T-helper 2 cell treated with Interferon-gamma antibody and Interleukin-4, amounts not matched to agents 5 μg/mL and 100 μg/mL, for 36 hours (primary cell): ENCODE measurements at regions not wholly inside any gene's neighbourhood (a gene's known extent, or its start where the extent isn't known, plus 50 kb on each side); places are given as distances from the start of the nearest gene placed in this dataset.

Experiments used
- DNase-seq: peaks from one replicate; pipeline ENCODE4 v3.0.0; 2021; ENCODE audit warnings: low spot score
- H3K27ac Mint-ChIP-seq: one replicate; pipeline ENCODE4 v1.8.0; 2021; ENCODE audit warnings: mild to moderate bottlenecking, mixed read lengths
- H3K27me3 Mint-ChIP-seq: one replicate; pipeline ENCODE4 v1.8.0; 2021; ENCODE audit warnings: low read depth, mixed read lengths
- H3K36me3 Mint-ChIP-seq: one replicate; pipeline ENCODE4 v1.8.0; 2021; ENCODE audit warnings: low read depth, mixed read lengths
- H3K4me1 Mint-ChIP-seq: one replicate; pipeline ENCODE4 v1.8.0; 2021; ENCODE audit warnings: low read depth, mixed read lengths
- H3K4me3 Mint-ChIP-seq: one replicate; pipeline ENCODE4 v1.8.0; 2022; ENCODE audit warnings: mild to moderate bottlenecking, moderate library complexity, mixed read lengths
- H3K9me3 Mint-ChIP-seq: one replicate; pipeline ENCODE4 v1.8.0; 2021; ENCODE audit warnings: mixed read lengths

DNA sequence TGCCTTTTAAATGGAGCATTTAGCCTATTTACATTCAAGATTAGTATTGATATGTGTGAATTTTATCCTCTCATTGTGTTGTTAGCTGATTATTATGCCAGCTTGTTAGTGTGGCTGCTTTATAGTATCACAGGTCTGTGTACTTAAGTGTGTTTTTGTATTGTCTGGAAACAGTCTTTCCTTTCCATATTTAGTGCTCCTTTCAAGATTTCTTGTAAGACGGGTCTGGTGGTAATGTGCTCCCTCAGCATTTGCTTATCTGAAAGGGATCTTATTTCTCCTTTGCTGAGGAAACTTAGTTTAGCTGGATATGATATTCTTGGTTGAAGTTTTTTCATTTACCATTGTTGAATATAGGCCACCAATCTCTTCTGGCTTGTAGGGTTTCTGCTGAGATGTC lies 549.0 kb downstream of the EPHA3 start:
- no peaks in the 10 kb centered on the region for H3K4me1 Mint-ChIP-seq
- no peaks in the 10 kb centered on the region for H3K36me3 Mint-ChIP-seq
- no peak overlapping the region for H3K27ac Mint-ChIP-seq
- no peak for DNase-seq
- no peak overlapping the region for H3K4me3 Mint-ChIP-seq
- H3K27me3 Mint-ChIP-seq: no peaks in the 10 kb centered on the region
- peaks cover 29% of the 10 kb centered on the region for H3K9me3 Mint-ChIP-seq

DNA sequence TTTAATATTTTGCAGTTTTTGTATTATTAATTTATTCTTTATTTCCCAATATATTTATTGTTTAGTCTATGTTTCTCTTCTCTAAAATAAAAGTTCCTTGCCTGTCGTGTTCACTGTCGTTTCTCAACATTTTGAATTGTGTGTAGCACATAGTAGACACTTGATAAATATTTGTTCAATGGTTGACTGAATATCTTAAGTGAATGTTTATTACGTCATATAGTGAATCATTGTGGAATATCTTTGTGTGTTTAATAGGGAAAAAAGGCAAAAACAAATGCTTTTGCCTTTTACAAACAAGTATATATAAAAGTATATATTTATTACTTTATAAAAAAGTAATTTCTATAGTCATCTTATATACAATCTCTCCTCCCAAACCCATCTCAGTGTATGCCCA lies 572.3 kb downstream of the EPHA3 start:
- no peak overlapping the region for H3K4me3 Mint-ChIP-seq
- H3K36me3 Mint-ChIP-seq: no peaks in the 10 kb centered on the region
- H3K27me3 Mint-ChIP-seq: no peaks in the 10 kb centered on the region
- no peaks in the 10 kb centered on the region for H3K4me1 Mint-ChIP-seq
- H3K27ac Mint-ChIP-seq: no peak overlapping the region
- no peak for DNase-seq
- H3K9me3 Mint-ChIP-seq: peaks cover 21% of the 10 kb centered on the region

DNA sequence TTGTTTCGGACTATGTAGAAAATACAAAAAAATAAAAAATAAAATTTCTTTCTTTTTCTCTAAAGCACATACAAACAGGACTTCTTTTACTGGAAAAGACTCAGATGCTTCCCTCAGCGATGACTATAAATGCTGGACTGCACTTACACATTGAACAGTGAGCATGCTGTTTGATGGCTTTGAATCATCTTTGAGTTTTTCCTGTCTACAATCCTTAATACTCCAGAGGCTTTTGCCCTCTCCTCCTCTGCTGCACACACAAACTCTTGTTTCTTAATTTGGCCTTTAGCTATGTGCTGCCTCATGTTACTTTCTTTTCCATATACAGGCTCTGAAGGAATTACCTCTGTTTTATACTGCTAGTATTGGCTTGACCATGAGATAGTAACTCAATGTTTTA lies 575.1 kb downstream of the EPHA3 start:
- Mint-ChIP-seq H3K9me3 (peaks cover 28% of the 10 kb centered on the region), H3K4me1 (no peaks in the 10 kb centered on the region), H3K27me3 (no peaks in the 10 kb centered on the region), H3K36me3 (no peaks in the 10 kb centered on the region), H3K4me3 (no peak overlapping the region), H3K27ac (no peak overlapping the region)
- no peak for DNase-seq

DNA sequence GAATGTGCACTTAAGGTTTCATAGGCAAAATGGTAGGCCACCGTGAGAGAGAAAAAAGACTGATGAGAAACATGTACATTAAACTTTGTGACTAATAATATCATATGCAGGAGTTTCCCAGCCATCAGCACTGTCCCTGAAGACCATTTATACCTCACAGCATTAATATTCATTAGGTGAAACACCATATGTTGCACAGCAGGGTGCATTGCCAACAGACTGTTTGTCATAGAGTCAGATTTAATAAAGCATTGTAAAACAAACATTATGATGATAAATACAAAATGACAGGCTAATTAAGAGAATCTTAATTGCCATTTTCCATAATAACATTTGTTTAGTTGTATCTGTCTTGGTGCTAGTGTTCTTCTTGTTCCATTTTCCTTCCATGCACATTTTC lies 578.3 kb downstream of the EPHA3 start:
- Mint-ChIP-seq H3K27ac (no peak overlapping the region), H3K4me1 (no peaks in the 10 kb centered on the region), H3K27me3 (no peaks in the 10 kb centered on the region), H3K4me3 (no peak overlapping the region), H3K9me3 (peaks cover 18% of the 10 kb centered on the region), H3K36me3 (no peaks in the 10 kb centered on the region)
- DNase-seq: no peak

- H3K9me3 Mint-ChIP-seq: peaks cover 8% of the 10 kb centered on the region
Measured at GRCh38 chr3:89690646-89691045, 583.2 kb downstream of the EPHA3 start.

DNA sequence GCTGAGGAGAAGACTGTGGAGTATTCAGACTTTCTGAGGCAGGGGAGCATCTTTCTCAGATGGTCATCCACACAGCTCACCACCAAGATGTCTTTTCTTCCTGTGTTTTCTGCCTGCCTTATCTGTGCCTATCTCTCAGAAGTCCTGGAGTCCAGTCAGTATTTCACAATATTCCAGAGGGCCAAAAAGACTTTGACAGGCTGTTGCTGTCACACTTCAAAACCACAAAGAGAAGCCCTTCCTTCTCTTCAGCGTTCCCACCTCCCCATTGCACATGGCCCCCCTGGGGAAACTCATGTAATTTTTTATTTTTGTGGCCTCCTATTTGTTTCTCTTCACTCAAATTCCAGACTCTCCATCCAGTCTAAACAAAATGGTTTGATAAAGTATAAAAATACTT lies 585.2 kb downstream of the EPHA3 start:
- Mint-ChIP-seq H3K27me3 (no peaks in the 10 kb centered on the region), H3K4me1 (no peaks in the 10 kb centered on the region), H3K27ac (no peak overlapping the region), H3K9me3 (peaks cover 10% of the 10 kb centered on the region), H3K36me3 (no peaks in the 10 kb centered on the region), H3K4me3 (no peak overlapping the region)
- no peak for DNase-seq

More at GRCh38 chr3:89690646-89691045, 583.2 kb downstream of the EPHA3 start:
- no peak overlapping the region for H3K4me3 Mint-ChIP-seq
- H3K27me3 Mint-ChIP-seq: no peaks in the 10 kb centered on the region
- no peaks in the 10 kb centered on the region for H3K4me1 Mint-ChIP-seq
- H3K27ac Mint-ChIP-seq: no peak overlapping the region
- DNase-seq: no peak
- H3K36me3 Mint-ChIP-seq: no peaks in the 10 kb centered on the region

GRCh38 chr3:89697321-89697916 lies 590.0 kb downstream of the EPHA3 start:
- Mint-ChIP-seq H3K36me3 (no peaks in the 10 kb centered on the region), H3K9me3 (peaks cover 25% of the 10 kb centered on the region), H3K27me3 (no peaks in the 10 kb centered on the region), H3K4me1 (no peaks in the 10 kb centered on the region), H3K27ac (no peak overlapping the region), H3K4me3 (no peak overlapping the region)
- DNase-seq: no peak

- no peaks in the 10 kb centered on the region for H3K27me3 Mint-ChIP-seq
- no peak overlapping the region for H3K4me3 Mint-ChIP-seq
- H3K27ac Mint-ChIP-seq: no peak overlapping the region
- no peaks in the 10 kb centered on the region for H3K4me1 Mint-ChIP-seq
- DNase-seq: no peak
- H3K36me3 Mint-ChIP-seq: no peaks in the 10 kb centered on the region
- peaks cover 32% of the 10 kb centered on the region for H3K9me3 Mint-ChIP-seq
Measured at GRCh38 chr3:89698208-89698830, 590.9 kb downstream of the EPHA3 start.

DNA sequence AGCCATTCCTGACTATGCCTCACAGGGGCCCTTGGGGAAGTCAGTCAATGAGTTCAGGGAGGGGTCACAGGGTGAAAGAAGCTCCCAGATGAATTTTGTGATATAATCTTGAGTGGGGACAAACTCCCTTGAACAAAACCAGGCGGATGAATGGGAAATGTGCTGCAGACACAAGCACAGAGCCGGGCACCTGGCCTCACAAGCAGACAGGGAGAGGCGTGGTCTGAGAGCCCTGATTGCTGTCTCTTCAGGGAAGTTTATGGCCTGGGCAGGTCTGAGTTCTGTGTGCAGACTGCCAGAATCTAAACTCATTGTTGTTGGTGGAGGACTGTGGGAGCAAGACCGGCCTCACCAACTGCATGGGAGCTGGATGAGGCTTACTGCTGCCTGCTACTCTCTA lies 591.8 kb downstream of the EPHA3 start:
- H3K9me3 Mint-ChIP-seq: peaks cover 35% of the 10 kb centered on the region
- H3K4me3 Mint-ChIP-seq: no peak overlapping the region
- H3K27me3 Mint-ChIP-seq: no peaks in the 10 kb centered on the region
- no peaks in the 10 kb centered on the region for H3K4me1 Mint-ChIP-seq
- no peaks in the 10 kb centered on the region for H3K36me3 Mint-ChIP-seq
- no peak overlapping the region for H3K27ac Mint-ChIP-seq
- DNase-seq: no peak

DNA sequence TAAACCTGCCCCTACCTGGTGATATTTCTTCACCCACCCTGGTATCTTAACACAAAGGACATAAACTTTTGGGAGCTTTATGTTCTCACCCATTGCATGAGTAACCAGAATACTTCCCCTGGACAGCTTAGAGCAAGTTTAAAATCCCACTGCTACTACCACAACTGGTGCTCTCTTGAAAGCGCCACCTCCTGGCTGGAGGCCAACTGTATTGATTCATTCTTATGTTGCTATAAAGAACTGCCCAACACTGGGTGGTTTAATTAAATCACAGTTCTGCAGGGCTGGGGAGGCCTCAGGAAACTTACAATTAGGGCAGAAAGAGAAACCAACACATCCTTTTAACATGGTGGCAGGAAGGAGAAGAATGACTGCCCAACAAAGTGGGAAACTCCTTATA lies 592.4 kb downstream of the EPHA3 start:
- no peak for DNase-seq
- H3K9me3 Mint-ChIP-seq: peaks cover 40% of the 10 kb centered on the region
- H3K27me3 Mint-ChIP-seq: no peaks in the 10 kb centered on the region
- no peak overlapping the region for H3K4me3 Mint-ChIP-seq
- no peak overlapping the region for H3K27ac Mint-ChIP-seq
- no peaks in the 10 kb centered on the region for H3K36me3 Mint-ChIP-seq
- no peaks in the 10 kb centered on the region for H3K4me1 Mint-ChIP-seq

DNA sequence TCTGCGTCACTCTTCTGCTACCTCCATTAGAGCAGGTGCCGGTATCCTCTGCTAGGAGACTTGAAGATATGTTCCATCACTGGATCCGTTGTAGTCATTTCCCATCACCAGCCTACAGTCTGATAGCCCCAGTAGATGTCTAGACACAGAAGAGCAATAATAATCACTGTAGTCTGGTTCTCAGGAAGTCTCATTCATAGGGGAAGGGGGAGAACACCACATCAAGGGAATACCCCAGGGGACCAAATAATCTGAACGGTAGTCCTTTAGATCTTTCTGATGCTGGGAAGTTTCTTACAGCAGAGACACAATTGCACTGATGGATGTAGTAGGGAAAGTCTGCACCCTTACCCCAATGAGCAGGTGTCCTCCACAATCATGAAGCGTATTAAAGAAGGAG lies 595.0 kb downstream of the EPHA3 start:
- Mint-ChIP-seq H3K9me3 (peaks cover 48% of the 10 kb centered on the region), H3K27me3 (no peaks in the 10 kb centered on the region), H3K27ac (no peak overlapping the region), H3K4me1 (no peaks in the 10 kb centered on the region), H3K4me3 (no peak overlapping the region), H3K36me3 (no peaks in the 10 kb centered on the region)
- no peak for DNase-seq

DNA sequence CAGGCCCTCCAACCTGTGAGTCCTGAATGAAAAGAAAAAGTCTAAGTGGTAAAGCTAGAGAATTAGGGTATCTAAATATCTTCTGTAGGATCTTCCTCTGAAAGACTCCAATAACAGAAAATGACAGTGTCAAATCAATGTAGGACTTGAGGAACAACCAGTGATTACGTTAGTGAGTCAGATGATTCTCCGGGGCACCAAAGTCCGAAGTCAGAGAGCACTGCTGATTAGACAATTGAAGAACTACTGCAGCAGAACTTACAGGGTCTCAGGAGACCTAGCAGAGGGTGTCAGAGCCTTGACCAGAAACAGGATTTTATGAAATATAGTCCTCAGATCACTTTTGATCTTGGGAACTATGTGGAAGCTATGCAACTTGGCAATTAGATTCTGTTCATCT lies 605.8 kb downstream of the EPHA3 start:
- Mint-ChIP-seq H3K9me3 (peaks cover 51% of the 10 kb centered on the region), H3K27ac (no peak overlapping the region), H3K27me3 (no peaks in the 10 kb centered on the region)

DNA sequence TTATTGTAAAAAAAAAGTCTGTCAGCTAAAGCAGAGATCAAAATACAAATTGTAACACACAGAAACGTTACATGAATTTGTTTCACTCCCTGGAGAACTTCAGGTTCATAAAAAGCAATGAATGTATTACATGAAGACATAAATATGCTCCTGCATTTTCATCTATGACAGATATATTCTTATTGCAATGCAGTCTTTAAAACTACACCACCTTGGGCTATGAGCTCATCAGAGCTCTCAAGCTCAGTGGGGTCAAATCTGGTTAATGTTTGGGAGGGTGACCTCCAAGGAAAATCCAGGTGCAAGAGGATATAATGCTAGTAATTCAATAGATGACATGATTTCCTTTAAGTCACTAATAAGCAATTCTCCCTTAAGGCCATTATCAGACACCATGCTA lies 606.8 kb downstream of the EPHA3 start:
- no peak for DNase-seq
- no peak overlapping the region for H3K4me3 Mint-ChIP-seq
- no peaks in the 10 kb centered on the region for H3K4me1 Mint-ChIP-seq
- H3K9me3 Mint-ChIP-seq: peaks cover 54% of the 10 kb centered on the region
- H3K36me3 Mint-ChIP-seq: no peaks in the 10 kb centered on the region
- no peaks in the 10 kb centered on the region for H3K27me3 Mint-ChIP-seq
- H3K27ac Mint-ChIP-seq: no peak overlapping the region

More for the DNA sequence above, 605.8 kb downstream of the EPHA3 start:
- DNase-seq: no peak
- Mint-ChIP-seq H3K36me3 (no peaks in the 10 kb centered on the region), H3K4me3 (no peak overlapping the region), H3K4me1 (no peaks in the 10 kb centered on the region)

- Mint-ChIP-seq H3K27me3 (no peaks in the 10 kb centered on the region), H3K4me1 (no peaks in the 10 kb centered on the region), H3K4me3 (no peak overlapping the region), H3K9me3 (peaks cover 23% of the 10 kb centered on the region), H3K36me3 (no peaks in the 10 kb centered on the region), H3K27ac (no peak overlapping the region)
- DNase-seq: no peak
Measured at GRCh38 chr3:89740080-89740880, 632.9 kb downstream of the EPHA3 start.
